ENCODE measurements at regions not wholly inside any gene's neighbourhood (a gene's known extent, or its start where the extent isn't known, plus 50 kb on each side); places are given as distances from the start of the nearest gene placed in this dataset.
A peak's percentile ranks its signal among the peaks of the same experiment; 100 is the strongest.
"Not testable (repeated sequence)": the region's sequence is repeated elsewhere in the genome, so short reads cannot be mapped to it uniquely, and the experiment has no call there.

- no peak for DNase-seq (ENCODE audit: low read depth)
Observed at GRCh38 chr4:85106166-85106565, 139.7 kb upstream of the WDFY3 start.

GRCh38 chr4:85106805-85107336, 140.4 kb upstream of the WDFY3 start:
- DNase-seq (ENCODE audit: low read depth) = no peak

- DNase-seq (ENCODE audit: low read depth) = peak; percentile 13
Observed at GRCh38 chr4:85107553-85107952, 141.1 kb upstream of the WDFY3 start.

GRCh38 chr4:85113706-85114105, 147.2 kb upstream of the WDFY3 start:
- no peak for DNase-seq (ENCODE audit: low read depth)

DNA sequence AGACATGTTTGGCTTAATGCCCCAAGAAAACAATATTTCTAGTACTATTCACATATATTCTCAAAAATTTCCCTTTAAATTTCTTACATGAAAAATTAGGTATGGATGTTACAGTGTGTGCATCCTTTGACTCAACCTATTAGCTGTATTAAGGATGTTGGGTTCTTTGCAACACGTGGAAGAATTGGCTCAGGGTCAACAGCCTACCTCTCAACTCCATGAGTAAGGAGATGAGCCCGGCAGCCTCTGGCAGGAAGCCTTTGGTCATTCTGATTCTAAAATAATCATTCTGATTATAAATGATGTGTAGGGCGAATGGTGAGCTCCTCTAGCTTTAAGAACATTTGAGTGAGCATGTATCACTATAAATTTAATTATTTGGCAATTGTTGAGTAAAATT, 148.0 kb upstream of the WDFY3 start:
- peak; percentile 3 for DNase-seq (ENCODE audit: low read depth)

DNA sequence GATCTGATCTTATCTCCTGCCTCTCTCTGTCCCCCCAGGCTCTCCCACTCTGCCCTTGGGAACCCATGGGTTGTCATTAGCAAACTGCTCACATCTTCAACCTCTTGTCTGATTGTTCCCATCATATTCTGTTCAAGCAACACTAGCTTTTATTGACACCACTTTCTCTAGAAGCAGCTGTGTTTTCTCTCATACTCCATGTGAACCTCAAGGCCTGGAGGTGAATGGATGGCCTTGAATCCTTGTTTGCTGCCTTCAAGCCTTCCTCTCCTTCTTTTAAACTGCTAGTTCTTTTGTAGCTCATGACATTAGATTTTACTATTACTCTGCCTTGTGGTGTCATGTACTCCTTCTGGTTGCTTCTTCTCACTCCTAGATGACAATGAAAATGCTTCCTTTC, 149.5 kb upstream of the WDFY3 start:
- DNase-seq (ENCODE audit: low read depth) = no peak

- no peak for DNase-seq (ENCODE audit: low read depth)
Observed at GRCh38 chr4:85125688-85126087, 159.2 kb upstream of the WDFY3 start.

DNA sequence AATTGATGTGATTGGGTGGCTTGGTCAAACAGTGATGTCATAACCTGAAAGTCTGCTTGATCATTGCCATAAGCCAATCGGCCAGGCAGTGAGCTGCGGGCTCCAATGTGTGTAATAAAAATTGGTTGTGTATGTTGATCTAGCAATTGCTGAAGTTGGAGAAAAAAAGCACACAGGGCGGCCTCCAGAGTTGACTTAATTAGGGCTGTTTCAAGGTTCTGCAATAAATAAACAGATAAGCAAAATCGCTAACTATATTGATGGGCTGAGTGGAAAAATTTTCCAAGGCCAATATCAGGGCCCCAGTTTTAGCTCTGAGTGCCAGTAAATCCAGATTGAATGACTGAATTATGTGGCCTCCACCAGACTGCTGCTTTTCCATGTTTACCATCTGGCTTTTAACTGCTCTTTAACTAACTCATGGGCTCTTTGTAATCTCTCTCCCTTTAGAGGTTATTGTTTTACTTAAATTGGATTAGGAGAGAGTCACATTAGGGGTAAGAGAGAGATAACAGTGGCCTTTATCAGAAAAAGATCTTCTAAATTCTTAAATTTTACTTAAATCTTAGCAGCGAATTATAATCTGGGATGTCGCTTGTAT, 160.6 kb upstream of the WDFY3 start:
- no peak for DNase-seq (ENCODE audit: low read depth)

DNA sequence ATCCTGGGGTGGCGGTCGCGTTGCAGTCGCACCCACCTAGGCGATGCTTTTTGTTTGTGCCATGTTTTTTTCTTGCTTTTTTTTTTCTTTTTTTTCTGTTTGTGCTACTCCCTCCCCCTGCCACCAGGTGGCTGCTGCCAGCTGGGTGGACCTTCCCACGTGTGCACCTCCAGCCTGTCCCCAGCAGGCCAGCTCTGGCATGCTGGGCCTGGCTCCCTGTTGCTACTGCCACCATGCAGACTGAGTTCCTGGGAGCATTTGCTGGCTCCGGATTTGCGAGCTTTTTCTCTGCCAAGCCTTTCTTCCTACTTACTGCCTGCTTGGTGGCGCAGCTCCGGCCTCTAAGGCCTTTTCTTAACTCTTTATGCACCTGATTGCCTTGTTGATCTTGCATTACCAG, 161.2 kb upstream of the WDFY3 start:
- DNase-seq (ENCODE audit: low read depth) = peak; percentile 51

GRCh38 chr4:85128246-85129204, 162.0 kb upstream of the WDFY3 start:
- no peak for DNase-seq (ENCODE audit: low read depth)

- not testable (repeated sequence) for DNase-seq (ENCODE audit: low read depth)
Observed at GRCh38 chr4:85129354-85130125, 163.1 kb upstream of the WDFY3 start.

DNA sequence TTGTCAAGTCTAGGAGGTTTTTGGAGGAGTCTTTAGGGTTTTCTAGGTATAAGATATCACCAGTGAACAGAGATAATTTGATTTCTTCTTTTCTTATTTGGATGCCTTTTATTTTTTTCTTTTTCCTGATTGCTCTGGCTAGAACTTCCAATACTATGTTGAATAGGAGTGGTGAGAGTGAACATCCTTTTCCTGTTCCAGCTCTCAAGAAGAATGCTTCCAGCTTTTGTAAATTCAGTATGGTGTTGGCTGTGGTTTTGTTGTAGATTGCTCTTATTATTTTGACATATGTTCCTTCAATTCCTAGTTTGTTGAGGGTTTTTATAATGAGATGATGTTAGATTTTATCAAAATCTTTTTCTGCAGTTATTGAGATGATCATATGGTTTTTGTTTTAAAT, 165.6 kb upstream of the WDFY3 start:
- no peak for DNase-seq (ENCODE audit: low read depth)

GRCh38 chr4:85132570-85132969, 166.1 kb upstream of the WDFY3 start:
- DNase-seq (ENCODE audit: low read depth) = no peak

DNA sequence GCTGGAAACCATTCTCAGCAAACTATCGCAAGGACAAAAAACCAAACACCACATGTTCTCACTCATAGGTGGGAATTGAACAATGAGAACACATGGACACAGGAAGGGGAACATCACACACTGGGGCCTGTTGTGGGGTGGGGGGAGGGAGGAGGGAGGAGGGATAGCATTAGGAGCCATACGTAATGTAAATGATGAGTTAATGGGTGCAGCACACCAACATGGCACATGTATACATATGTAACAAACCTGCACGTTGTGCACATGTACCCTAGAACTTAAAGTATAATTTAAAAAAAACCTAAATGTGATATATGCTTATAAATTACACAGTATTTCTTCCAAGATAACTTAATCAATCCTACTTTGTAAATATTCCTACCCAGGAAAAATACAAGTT, 173.3 kb upstream of the WDFY3 start:
- DNase-seq (ENCODE audit: low read depth) = not testable (repeated sequence)

DNA sequence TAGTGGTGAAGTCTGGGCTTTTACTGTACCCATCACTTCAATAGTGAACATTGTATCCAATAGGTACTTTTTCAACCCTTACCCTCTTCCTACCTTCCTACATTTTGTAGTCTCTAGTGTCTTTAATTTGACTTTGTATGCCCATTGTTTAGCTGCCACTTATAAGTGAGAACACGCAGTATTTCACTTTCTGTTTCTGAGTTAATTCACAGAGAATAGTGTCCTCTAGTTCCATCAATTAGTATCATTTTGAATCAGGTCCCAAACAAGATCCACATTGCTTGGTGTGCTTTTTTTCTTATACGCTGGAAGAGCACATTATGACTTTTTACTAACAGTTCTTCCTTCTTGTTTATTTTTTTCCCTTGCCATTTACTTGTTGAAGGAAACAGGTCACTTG, 176.0 kb upstream of the WDFY3 start:
- DNase-seq (ENCODE audit: low read depth) = no peak

DNA sequence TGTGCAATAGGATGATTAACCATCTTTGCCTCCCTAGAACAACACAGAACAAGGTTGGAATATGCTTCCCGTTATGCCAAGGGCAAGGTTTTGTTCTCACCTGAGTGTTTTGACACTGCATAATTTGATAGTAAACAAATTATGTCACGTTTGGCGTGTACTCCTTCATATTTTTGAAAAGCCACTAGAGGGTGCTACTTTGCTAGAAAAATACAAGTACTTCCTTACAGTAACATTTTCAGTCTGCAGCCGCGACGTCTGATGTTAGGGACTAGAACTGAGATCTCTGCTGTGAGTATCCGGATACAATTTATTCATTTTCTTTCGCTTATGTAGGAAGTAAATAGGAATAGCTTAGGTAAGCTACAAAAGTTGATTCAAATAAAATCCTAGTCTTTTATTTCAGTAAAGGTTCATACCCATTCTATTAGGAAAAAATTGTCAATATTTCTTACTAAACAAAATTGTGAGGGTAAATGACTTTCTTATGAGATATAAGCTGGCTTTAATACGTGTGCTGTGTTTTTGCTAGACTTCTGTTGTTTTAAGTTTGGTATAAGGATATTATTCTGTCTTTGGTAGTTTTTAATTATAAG, 181.1 kb upstream of the WDFY3 start:
- DNase-seq (ENCODE audit: low read depth) = peak; percentile 42

DNA sequence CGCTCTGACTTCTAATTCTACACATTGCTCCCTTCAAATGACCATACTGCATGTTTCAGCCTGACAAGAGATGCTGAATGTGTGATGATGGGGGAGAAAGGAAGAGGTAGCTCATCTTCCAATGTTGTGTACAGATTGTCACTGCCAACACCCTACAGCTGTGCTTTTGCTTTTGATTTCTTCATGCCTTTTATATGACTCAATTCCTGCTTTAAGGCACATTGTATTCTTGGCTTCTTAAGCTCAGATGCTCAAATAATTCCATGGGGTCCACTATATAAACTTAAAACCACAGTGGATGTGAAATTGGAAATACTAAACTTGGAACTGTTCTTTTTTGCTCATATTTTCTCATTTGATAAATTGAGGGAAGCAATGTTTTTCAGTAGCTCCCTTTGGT, 183.2 kb upstream of the WDFY3 start:
- peak; percentile 22 for DNase-seq (ENCODE audit: low read depth)

DNA sequence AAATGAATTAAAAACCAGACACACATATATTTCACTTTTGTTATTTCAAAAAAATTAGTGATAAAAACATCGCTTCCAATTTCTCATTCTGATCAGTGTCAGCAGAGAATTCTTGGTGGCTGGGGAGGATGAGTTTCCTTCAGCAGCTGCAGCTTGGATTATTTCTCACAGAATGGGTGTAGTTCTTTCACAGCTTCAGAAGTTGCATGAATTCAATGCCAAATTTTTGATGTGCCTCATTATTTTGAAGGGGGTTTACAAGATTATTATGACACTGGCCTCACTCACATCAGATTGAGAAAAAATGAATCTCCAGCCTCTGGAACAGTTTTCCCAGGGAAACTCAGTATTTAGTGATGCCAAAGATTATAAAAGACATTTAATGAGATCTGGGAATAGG, 184.9 kb upstream of the WDFY3 start:
- DNase-seq (ENCODE audit: low read depth) = no peak

GRCh38 chr4:85151786-85152185, 185.3 kb upstream of the WDFY3 start:
- DNase-seq (ENCODE audit: low read depth) = no peak

- no peak for DNase-seq (ENCODE audit: low read depth)
Observed at GRCh38 chr4:85152480-85152879, 186.0 kb upstream of the WDFY3 start.

DNA sequence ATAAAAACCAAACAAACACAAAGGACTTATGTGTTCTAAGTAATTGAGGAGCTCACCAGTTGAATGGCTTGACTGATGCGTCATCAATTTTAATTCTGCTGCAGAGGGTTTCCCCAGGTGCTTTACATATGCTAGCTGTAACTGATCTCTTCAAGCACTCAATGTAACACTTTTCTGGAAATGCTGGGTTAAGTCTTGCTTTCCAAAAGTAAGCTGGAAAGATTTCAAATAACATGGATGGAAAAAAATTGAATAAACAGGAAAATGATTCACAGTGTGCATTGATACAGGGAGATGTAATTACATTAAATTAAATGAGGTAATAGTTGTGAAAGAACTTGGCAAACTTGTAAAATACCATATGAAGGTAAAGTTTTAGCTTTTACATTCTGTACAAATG, 186.7 kb upstream of the WDFY3 start:
- DNase-seq (ENCODE audit: low read depth) = peak; percentile 14
